GM11168 (cell line): ENCODE measurements at regions not wholly inside any gene's neighbourhood (a gene's known extent, or its start where the extent isn't known, plus 50 kb on each side); places are given as distances from the start of the nearest gene placed in this dataset.
"Not testable (repeated sequence)": the region's sequence is repeated elsewhere in the genome, so short reads cannot be mapped to it uniquely, and the experiment has no call there.

ENCODE experiments used
- in situ Hi-C: fragments of 300-500 bp; cut with MboI; formaldehyde crosslinking; loops from one replicate; pipeline ENCODE4 v1.12.0; 2022; ENCODE audit warnings: low sequenced_read_pairs; ENCODE audit not compliant: unreplicated experiment

DNA sequence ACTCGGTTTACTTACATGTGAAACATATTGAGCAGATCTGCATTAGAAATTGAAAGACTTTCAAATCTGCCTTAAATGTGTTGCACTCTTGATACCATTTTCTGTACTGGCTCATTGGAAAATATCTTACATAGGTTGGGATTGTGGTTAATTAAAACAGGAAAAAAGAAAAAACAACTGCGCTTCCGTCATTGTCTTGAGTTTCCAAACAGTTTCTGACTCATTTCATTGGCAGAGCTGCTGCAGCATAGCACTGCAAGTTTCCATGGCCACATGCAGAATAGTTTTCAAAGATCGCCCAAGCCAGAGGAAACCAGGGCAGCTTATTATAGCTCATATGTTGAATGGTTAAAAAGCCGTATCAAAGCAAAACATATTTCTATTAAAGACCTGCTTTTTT, 446.6 kb upstream of the BCHE start:
- in situ Hi-C loops = no loop called here

DNA sequence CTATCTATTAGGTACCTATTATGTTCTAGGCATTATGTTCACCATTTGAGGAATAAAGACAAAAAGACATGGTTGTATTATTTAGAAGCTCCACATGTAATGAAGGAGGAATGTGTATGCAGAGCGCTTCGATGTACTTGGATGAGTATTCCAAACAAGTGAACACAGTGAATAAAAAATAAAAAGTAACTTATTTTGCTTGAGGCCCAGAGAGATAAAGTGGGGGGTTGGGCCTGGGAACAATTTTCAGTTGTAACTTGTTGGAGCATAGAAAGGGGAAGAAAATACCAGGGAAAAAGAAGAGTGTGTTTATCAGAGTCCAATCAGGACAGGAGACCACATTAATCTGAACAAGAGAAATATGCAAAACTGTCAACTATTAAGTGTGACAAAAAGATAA, 445.7 kb upstream of the BCHE start:
- in situ Hi-C loops = no loop called here

DNA sequence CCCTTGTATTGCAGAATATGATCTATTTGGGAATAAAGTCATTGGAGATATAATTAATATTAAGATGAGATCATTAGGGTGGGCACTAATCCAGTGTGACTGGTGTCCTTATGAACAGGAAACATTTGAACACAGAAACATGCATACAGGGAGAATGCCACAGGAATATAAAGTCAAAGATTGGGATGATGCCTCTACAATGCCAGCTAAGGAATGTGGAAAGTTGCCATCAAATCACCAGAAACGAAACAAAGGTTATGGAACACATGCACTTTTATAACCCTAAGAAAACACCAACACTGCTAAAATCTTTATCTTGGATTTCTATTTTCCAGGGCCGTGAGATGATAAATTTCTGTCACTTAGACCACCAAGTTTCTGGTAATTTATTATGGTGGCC, 442.4 kb upstream of the BCHE start:
- in situ Hi-C loops = no loop called here

DNA sequence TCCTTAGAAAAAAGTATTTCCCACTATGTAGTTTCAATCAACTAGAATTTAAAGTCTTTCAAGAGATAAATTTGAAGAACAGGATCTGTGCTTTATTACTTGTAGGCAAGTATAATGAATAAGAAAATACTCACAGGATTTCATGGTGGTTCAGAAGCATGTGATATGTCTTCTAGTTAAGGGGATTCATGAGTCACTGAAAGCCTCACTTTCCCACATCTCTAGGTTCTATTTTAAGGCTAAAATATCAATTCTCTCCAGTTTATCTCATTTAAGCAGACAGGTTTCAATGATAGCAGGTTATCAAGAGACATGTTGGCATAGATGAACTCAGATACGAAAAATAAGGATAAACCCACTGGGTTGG, 437.8 kb upstream of the BCHE start:
- in situ Hi-C loops = no loop called here

DNA sequence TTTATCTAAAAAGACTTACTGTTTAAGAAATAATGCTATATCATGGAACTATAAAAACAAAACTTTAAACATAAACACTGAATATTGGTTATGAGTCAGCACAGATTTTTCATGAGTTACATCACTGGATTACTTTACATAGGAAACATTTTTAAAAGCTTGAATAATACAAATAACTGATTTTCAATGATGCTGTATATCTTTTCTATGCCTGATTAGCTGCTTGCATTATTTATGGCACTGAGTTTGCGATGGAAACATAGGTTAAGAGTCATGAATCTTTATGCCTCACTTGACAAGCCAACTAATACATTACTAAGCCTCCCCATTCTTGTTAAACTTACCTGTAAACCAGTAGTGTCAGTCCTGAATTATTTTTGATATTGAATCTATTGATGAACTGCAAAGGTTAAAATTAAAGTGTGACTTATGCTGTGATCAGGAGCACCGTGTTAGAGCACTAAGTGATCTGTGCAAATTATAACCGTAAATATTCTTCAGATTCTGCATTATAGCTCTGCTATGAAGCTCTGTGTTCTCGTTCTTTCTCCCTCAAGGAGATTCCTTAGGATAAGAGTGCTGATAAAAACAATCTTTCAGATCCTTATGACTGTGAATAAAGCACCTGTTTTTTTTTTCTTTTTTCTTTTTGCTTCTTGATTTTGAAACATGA, 437.3 kb upstream of the BCHE start:
- in situ Hi-C loops = no loop called here

DNA sequence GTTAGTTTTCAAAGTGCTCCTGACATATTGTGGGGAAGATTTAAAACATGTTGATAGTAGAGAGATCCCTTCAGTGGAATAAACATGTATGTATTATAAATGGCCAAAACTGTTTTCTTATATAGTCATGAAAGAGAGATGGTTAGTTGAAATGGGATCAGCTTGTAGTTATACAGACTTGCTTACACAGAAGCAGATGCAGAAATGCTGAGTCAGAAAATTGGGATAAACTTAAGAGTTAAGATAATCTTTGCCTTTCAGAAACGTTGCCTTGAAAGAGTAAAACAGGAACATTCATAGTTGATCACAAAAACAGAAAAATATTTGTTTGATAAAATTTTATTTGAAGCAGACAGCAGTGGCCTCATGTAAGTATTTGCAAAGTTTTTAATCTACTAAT, 433.2 kb upstream of the BCHE start:
- in situ Hi-C loops = no loop called here

DNA sequence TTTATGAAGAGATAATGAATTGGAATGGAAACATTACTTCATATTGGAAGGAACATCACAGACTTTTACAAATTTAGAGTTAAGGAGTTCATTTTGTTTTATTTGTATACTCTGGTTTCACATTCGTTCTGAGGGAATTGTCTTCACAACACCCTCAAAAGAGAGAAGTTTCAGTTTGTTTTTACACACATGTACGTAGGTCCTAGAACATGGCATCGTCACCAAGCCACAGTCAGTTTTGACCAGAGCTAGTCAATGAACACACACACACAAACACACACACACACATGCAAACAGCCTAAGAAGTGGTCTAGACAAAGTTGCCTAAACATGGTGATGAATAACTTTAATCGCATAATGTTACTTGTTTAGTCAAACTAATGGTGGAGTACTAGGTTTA, 427.9 kb upstream of the BCHE start:
- in situ Hi-C loops = no loop called here

DNA sequence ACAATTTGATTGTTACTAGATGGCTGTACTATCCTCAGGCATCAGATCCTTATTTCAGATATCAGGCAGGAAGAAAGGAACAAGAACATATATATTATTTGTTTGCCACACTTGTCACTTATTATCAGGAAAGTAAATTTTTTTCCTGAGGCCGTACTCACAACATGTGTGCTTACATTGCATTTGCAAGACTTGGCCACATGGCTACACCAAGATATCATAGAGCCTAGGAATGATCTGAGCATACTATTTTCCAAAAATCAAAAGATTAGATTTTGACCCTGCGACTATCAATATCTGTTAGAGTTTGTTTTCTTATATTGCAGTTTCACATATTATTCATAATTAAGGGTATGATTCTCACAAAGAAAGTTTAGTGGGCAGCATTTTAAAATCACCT, 426.2 kb upstream of the BCHE start:
- in situ Hi-C loops = no loop called here

DNA sequence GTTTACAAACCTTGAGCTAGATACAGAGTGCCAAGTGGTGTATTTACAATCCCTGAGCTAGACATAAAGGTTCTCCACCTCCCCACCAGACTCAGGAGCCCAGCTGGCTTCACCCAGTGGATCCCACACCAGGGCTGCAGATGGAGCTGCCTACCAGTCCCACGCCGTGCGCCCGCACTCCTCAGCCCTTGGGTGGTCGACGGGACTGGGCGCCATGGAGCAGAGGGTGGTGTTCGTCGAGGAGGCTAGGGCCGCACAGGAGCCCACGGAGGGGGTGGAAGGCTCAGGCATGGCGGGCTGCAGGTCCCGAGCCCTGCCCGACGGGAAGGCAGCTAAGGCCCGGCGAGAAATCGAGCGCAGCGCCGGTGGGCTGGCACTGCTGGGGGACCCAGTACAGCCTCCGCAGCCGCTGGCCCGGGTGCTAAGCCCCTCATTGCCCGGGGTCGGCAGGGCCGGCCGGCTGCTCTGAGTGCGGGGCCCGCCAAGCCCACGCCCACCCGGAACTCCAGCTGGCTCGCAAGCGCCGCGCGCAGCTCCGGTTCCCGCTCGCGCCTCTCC, 421.1 kb upstream of the BCHE start:
- in situ Hi-C loops = not testable (repeated sequence)

DNA sequence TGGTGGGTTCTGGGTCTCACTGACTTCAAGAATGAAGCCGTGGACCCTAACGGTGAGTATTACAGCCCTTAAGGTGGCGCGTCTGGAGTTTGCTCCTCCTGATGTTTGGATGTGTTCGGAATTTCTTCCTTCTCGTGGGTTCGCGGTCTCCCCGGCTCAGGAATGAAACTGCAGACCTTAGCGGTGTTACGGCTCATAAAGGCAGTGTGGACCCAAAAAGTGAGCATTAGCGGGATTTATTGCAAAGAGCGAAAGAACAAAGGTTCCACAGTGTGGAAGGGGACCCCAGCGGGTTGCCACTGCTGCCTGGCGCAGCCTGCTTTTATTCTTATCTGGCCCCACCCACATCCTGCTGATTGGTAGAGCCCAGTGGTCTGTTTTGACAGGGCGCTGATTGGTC, 420.5 kb upstream of the BCHE start:
- in situ Hi-C loops = no loop called here

DNA sequence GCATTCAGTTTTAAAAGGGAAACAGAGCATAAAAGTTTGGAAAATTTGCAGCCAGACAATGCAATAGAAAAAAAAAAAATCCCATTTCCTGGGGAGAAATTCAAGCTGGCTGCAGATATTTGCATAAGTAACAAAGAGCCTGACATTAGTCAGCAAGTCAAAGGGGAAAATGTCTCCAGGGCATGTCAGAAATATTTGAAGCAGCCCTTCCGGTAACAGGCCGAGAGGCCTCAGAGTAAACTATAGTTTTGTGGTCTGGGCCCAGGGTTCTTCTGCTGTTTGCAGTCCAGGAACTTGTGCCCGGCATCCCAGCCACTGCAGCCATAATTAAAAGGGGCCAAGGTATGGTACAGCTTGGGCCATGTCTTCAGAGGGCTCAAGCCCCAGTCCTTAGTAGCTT, 411.6 kb upstream of the BCHE start:
- in situ Hi-C loops = no loop called here

DNA sequence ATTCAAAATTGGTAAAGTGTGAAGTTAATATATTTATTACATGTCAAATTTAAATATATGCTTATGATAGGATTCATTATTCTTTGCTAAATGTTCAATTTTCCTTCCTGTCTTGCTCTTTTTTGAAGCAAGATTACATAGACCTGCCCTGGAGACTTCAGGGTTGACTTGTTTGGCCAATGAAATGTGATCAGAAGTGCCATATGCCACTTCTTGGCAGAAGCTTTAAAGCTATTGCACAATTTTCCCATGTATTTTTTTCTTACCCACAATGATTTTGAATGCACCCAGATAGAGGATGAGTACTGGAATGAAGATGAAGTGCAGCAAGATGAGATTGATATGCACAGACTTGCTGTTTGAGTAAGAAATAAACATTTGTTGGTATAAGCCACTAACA, 406.3 kb upstream of the BCHE start:
- in situ Hi-C loops = no loop called here

DNA sequence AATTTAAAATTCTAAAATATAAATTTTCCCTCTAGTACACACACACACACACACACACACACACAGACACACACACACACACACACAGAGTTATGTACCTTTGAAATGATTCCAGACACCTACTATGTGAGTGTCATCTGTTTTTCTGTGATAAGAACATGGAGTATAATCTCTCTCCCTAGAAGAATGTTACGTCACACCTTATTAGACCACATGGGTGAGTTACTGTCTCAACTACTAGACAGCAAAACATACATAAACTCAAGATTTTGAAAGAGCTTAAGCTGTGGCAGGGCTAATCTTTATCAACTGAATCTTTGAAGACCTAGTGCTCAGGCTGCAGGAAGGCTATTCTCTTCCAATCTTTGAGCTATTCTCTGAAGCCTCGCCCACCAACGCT, 385.9 kb upstream of the BCHE start:
- in situ Hi-C loops = no loop called here

DNA sequence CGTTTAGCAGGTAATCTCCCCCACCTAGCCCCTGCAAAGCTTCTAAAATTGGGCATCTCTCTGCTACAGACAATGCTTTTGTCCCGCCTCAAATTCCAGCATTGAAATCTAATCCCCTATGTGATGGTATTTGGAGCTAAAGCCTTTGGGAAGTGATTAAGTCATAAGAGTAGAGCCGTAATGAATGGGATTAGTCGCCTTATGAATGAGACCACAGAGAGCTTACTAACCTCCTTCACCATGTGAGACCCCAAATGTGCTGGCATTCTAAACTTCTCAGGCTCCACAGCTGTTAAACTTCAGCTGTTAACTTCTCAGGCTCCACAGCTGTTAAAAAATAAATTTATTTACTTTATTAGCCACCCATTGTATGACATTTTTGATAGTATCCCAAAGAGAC, 374.2 kb upstream of the BCHE start:
- in situ Hi-C loops = no loop called here

DNA sequence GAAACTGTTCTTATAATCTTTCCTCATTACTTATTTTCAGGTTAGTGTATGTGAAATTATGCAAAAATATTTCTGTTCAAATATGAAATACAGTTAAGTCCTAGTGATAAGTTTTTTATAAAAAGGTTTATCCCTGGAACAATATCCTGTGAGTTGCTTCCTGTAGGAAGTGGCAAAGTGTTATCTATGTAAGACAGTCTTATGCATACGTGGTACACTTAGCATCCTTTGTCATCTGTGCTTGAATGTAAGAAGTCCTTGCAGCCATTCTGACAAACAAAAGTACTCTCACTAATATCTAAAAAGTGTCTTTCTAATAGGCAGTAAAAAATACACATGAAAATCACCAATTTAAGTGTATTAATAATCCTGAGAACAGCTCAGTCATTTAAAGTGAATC, 372.5 kb upstream of the BCHE start:
- in situ Hi-C loops = no loop called here

DNA sequence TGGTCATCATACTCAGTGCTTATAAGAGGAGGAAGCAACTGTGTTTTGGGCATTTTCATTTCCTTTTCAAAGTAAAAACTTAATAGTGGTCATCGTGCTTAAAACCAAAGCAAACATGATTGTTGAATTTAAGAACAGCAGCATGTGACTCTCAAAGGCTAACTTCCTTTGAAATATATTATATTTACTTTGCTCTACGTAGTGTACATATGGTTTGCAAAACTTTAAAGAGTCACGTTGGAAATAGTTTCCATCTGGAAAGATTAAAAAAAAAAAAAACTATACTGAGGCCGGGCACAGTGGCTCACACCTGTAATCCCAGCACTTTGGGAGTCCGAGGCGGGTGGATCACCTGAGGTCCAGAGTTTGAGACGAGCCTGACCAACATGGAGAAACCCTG, 367.9 kb upstream of the BCHE start:
- in situ Hi-C loops = no loop called here

DNA sequence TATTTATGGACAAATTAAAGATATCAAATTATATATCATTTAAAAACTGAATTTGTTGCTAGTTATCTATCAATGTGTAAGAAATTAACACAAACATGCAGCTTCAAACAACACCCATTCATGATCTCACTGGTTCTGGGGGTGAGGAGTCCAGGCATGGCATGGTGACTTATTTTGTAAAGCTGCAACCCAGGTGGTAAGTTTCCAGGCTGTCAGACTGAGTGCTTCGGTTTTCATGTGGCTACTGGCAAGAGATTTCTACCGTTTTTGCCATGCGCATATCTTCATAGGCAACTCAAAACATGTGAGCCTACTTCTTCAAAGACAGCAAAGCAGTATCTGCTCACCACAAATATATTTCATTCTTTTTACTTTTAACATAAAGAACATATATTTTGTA, 364.3 kb upstream of the BCHE start:
- in situ Hi-C loops = no loop called here

DNA sequence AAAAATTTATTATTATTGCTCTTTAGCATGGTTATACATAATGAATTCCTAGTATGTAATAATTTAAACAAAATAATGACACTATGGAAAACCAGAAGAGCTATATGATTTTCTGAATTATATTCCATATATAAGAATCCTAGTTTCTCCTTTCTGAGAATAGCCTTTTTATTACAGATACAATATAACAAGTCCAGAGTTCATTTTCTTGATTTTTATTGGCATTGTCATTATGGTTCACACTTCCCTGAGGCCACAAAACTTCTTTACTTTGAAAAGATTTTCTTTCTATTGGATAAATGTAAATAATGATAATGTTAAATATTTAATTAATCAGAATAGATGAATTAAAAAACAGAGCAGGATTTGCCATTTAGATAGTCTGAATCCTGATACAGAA, 362.3 kb upstream of the BCHE start:
- in situ Hi-C loops = no loop called here

DNA sequence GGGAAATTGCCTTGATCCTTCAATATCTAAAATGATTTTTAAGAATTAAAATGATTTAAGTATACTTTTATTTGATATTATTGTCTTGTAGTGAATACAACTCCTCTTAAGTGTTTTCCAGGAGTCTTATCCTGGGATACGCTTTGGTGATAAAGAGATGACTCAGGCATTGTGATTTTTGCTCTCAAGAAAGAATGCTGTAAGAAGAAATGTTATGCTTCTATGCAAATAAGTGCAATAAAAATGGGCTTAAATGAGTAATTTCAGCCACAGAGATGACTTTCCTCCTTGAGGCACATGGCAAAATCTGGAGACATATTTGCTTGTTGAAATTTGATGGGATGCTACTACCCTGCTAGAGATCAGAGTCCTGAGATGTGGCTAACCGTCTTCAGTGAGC, 358.6 kb upstream of the BCHE start:
- in situ Hi-C loops = no loop called here

DNA sequence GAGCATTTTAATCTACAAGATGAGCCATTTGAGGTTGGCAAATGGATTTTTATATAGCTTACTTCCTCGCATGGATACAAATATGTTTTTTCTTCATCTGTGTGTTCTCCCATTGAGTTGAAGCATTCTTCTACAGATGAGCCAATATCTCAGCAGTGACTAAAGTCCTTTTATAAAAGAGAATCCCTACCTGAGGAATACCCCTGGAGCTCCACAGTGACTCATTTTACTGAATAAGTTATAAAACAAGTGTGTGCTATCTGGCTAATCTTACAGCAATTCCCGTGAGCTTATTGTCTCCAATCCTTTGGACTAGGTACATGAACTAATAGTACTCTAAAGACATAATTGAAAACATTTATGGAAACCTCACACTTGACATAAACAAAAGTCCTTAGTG, 354.2 kb upstream of the BCHE start:
- in situ Hi-C loops = no loop called here

DNA sequence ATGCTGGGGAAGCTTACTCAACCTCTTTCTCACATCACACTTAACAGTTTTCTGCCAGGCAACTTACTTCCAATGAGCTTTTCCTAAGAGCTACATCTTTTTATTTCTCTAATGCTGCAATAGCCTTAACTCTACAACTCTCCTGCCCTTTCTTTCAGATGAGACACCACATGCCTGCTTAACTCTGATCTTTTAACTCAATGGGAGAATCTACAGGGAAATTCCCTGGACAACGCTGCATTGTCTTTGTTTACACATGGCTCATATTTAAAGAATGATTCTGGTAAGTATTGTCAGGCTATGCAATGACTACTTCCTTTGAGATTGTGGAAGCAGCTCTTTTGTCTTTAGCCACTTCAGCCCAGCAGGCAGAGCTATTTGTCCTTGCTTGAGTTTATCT, 353.1 kb upstream of the BCHE start:
- in situ Hi-C loops = no loop called here

DNA sequence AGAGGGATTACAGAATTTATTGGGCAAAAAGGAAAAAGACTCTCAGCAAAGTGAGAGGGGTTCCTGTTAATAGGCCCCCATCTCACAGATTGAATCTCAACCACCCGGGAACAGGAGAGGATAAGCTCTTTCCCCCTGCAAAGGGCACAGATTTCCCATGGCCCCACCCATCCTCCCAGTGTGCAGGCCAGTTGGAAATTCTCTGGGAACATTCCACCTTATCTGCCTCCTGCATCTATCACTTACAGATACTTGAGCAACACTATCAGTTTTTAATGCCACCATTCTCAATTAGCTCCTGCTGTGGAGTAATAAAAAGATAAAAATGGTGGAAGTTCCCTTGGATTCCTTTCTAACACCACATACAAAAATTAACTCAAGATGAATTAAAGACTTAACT, 350.0 kb upstream of the BCHE start:
- in situ Hi-C loops = no loop called here

DNA sequence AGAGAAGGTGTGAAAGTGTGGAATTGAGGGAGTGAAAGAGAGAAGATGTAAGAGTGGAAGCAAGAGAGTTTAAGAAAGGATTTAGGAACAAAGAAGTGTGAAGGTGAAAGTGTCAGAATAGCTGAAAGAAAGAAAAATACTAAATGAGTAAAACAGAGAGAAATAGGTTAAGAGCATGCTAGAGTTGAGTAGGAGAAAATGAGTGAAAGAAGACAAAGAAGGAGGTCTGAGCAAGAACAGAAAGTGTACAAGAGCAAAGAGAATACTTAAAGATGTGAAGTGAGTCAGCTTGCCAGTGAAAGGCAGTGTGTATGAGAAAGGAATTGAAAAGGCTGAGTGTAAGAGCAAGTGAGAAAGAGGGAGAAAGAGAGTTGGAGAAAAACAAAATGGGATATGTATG, 348.8 kb upstream of the BCHE start:
- in situ Hi-C loops = no loop called here
